Upper lobe of left lung (tissue), 4 donors: ENCODE measurements at regions not wholly inside any gene's neighbourhood (a gene's known extent, or its start where the extent isn't known, plus 50 kb on each side); places are given as distances from the start of the nearest gene placed in this dataset.

Experiments used
- CTCF ChIP-seq, 6 experiments: fragments of 450-650 bp in 4 of 6; fragments of 200-600 bp in 2 of 6; sonication (generic) in 2 of 6; IDR thresholded peaks; one replicate each; pipeline ENCODE4 v1.5.1; 2016 to 2019; ENCODE audit warnings: antibody characterized with exemption in 6 of 6
- EP300 ChIP-seq, 4 donors: sonication (generic); formaldehyde crosslinking; IDR thresholded peaks; one replicate each; pipeline ENCODE4 v1.5.1; 2017; ENCODE audit warnings: antibody characterized with exemption in 4 of 4, control low read depth in 2 of 4
- POLR2A ChIP-seq, 4 donors: fragments of 450-650 bp; IDR thresholded peaks; one replicate each; pipeline ENCODE4 v1.5.1; 2016 to 2017; ENCODE audit warnings: antibody characterized with exemption in 4 of 4, mild to moderate bottlenecking in 2 of 4
- POLR2AphosphoS5 ChIP-seq, 2 donors: sonication (generic); formaldehyde crosslinking; IDR thresholded peaks; one replicate each; pipeline ENCODE4 v1.5.1; 2017; ENCODE audit warnings: antibody characterized with exemption in 2 of 2

- TF ChIP-seq POLR2A (IDR thresholded peaks at IDR 0.05) (no peak), CTCF (IDR thresholded peaks at IDR 0.05) (no peak), EP300 (IDR thresholded peaks at IDR 0.05) (no peak), POLR2AphosphoS5 (IDR thresholded peaks at IDR 0.05) (no peak)
These were observed 399.9 kb downstream of the FOXG1 start for GRCh38 chr14:29166507-29166906.
